ENCODE measurements at regions not wholly inside any gene's neighbourhood (a gene's known extent, or its start where the extent isn't known, plus 50 kb on each side); places are given as distances from the start of the nearest gene placed in this dataset.

DNA sequence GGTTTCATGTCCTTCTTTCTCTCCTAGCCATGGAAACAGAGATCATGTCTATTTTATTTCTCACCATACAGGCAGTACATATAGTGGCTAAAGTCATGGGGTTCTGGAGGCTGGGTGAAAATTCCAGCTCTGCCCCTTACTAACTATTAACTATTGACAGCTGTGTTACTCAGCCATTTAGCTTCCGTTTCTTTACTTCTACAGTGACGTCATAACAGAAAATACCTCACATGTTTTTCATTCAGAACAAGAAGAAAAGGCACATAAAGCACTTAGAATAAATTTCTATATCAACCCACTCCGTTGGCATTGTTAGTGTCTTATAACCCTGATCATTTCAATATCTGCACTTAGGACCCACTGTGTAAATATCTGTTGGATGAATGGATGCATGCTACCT lies 1506.9 kb upstream of the TMEM132C start (continued):
- TF ChIP-seq, protein P1, sequence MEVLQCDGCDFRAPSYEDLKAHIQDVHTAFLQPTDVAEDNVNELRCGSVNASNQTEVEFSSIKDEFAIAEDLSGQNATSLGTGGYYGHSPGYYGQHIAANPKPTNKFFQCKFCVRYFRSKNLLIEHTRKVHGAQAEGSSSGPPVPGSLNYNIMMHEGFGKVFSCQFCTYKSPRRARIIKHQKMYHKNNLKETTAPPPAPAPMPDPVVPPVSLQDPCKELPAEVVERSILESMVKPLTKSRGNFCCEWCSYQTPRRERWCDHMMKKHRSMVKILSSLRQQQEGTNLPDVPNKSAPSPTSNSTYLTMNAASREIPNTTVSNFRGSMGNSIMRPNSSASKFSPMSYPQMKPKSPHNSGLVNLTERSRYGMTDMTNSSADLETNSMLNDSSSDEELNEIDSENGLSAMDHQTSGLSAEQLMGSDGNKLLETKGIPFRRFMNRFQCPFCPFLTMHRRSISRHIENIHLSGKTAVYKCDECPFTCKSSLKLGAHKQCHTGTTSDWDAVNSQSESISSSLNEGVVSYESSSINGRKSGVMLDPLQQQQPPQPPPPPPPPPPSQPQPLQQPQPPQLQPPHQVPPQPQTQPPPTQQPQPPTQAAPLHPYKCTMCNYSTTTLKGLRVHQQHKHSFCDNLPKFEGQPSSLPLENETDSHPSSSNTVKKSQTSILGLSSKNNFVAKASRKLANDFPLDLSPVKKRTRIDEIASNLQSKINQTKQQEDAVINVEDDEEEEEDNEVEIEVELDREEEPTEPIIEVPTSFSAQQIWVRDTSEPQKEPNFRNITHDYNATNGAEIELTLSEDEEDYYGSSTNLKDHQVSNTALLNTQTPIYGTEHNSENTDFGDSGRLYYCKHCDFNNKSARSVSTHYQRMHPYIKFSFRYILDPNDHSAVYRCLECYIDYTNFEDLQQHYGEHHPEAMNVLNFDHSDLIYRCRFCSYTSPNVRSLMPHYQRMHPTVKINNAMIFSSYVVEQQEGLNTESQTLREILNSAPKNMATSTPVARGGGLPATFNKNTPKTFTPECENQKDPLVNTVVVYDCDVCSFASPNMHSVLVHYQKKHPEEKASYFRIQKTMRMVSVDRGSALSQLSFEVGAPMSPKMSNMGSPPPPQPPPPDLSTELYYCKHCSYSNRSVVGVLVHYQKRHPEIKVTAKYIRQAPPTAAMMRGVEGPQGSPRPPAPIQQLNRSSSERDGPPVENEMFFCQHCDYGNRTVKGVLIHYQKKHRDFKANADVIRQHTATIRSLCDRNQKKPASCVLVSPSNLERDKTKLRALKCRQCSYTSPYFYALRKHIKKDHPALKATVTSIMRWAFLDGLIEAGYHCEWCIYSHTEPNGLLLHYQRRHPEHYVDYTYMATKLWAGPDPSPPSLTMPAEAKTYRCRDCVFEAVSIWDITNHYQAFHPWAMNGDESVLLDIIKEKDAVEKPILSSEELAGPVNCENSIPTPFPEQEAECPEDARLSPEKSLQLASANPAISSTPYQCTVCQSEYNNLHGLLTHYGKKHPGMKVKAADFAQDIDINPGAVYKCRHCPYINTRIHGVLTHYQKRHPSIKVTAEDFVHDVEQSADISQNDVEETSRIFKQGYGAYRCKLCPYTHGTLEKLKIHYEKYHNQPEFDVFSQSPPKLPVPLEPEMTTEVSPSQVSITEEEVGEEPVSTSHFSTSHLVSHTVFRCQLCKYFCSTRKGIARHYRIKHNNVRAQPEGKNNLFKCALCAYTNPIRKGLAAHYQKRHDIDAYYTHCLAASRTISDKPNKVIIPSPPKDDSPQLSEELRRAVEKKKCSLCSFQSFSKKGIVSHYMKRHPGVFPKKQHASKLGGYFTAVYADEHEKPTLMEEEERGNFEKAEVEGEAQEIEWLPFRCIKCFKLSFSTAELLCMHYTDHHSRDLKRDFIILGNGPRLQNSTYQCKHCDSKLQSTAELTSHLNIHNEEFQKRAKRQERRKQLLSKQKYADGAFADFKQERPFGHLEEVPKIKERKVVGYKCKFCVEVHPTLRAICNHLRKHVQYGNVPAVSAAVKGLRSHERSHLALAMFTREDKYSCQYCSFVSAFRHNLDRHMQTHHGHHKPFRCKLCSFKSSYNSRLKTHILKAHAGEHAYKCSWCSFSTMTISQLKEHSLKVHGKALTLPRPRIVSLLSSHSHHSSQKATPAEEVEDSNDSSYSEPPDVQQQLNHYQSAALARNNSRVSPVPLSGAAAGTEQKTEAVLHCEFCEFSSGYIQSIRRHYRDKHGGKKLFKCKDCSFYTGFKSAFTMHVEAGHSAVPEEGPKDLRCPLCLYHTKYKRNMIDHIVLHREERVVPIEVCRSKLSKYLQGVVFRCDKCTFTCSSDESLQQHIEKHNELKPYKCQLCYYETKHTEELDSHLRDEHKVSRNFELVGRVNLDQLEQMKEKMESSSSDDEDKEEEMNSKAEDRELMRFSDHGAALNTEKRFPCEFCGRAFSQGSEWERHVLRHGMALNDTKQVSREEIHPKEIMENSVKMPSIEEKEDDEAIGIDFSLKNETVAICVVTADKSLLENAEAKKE (CRISPR knock-in tag; IDR thresholded peaks at IDR 0.05), result no peak

DNA sequence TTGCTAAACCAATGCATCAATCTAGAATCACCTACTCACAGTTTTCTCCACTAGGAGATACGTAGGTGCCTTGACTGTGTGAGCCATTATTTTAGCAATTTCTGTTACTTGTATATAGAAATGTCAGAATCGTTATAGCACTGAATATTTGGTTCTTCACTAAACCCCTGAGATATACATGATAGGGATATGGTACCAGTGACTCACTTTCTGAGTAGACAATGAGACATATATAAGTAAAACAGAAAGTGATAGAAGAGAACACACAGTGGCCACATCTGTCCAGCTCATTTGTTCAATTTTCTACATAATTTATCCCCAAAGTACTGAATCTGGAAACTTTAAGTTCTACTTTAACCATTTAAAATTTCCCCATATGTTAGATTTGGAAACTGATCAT lies 1505.5 kb upstream of the TMEM132C start:
- Mint-ChIP-seq H3K4me1 (no peaks in the 10 kb centered on the region), H3K9me3 (peaks cover 97% of the 10 kb centered on the region), H3K36me3 (ENCODE audit: low read depth) (peaks cover 35% of the 10 kb centered on the region), H3K27ac (no peak overlapping the region), H3K4me3 (no peak overlapping the region), H3K27me3 (ENCODE audit: insufficient read depth, low read depth, poor library complexity) (no peaks in the 10 kb centered on the region)
- no peak overlapping the region for H3K27ac ChIP-seq (ENCODE audit: low read depth)
- no peaks in the 10 kb centered on the region for H3K79me2 ChIP-seq (replicated peaks; ENCODE audit: insufficient read depth)
- no peaks in the 10 kb centered on the region for H3K4me1 ChIP-seq (ENCODE audit: insufficient read depth)
- H3K4me2 ChIP-seq, result no peak overlapping the region
- DNase-seq (ENCODE audit: low spot score), result no peak
- no peaks in the 10 kb centered on the region for H3K36me3 ChIP-seq (ENCODE audit: insufficient read depth)
- H3K9me2 ChIP-seq (ENCODE audit: insufficient read depth), result no peaks in the 10 kb centered on the region
- no peaks in the 10 kb centered on the region for H4K20me1 ChIP-seq (replicated peaks; ENCODE audit: insufficient read depth)
- no peak overlapping the region for H3K4me3 ChIP-seq
- H3F3A ChIP-seq (replicated peaks; ENCODE audit: low read depth), result no peaks in the 10 kb centered on the region
- ATAC-seq, result no peak
- no peaks in the 10 kb centered on the region for H3K27me3 ChIP-seq (ENCODE audit: insufficient read depth)
- TF ChIP-seq ETS1 (IDR thresholded peaks at IDR 0.05) (no peak), JUNB (IDR thresholded peaks at IDR 0.05; ENCODE audit: unreplicated experiment) (no peak), CREB1 (CRISPR knock-in tag; IDR thresholded peaks at IDR 0.05; ENCODE audit: low read depth) (no peak), EZH2 (IDR thresholded peaks at IDR 0.05; ENCODE audit: low read depth, unreplicated experiment) (no peak), NANOG (IDR thresholded peaks at IDR 0.05; ENCODE audit: borderline replicate concordance) (no peak), POLR2AphosphoS5 (IDR thresholded peaks at IDR 0.05; ENCODE audit: low read depth) (no peak)
- H2AFZ ChIP-seq, result no peak overlapping the region
